ENCODE measurements at regions not wholly inside any gene's neighbourhood (a gene's known extent, or its start where the extent isn't known, plus 50 kb on each side); places are given as distances from the start of the nearest gene placed in this dataset.

- no peak for DNase-seq
- no peak overlapping the region for H2BK15ac ChIP-seq (ENCODE audit: low read depth, low read length)
- no peak overlapping the region for H3K18ac ChIP-seq (ENCODE audit: insufficient read length, low read depth, low read length)
- TF ChIP-seq CTCF (conservative IDR thresholded peaks at IDR 0.05), result no peak
- H4K8ac ChIP-seq (replicated peaks; ENCODE audit: insufficient read length, low read depth, low read length), result no peak overlapping the region
- H3K27me3 ChIP-seq (ENCODE audit: insufficient read depth, low read length), result no peaks in the 10 kb centered on the region
- H4K91ac ChIP-seq (ENCODE audit: insufficient read length, low read depth, low read length), result no peak overlapping the region
- H3K4ac ChIP-seq (ENCODE audit: low read depth, low read length), result no peak overlapping the region
- Mint-ChIP-seq H3K4me3 (no peak overlapping the region), H3K27me3 (ENCODE audit: low read depth) (no peaks in the 10 kb centered on the region; the same call in 1 of the 2 replicates), H3K36me3 (ENCODE audit: insufficient read depth in 1 of 3, low read depth in 3 of 3) (no peaks in the 10 kb centered on the region), H3K4me1 (peaks cover 4 to 7% of the 10 kb centered on the region in 2 experiments; a peak in 2 of 4 replicates), H3K9me3 (no peaks in the 10 kb centered on the region; a peak in 1 of 5 replicates), H3K27ac (no peak overlapping the region)
- no peaks in the 10 kb centered on the region for H3K23me2 ChIP-seq (ENCODE audit: insufficient read length, low read depth, low read length, poor library complexity, severe bottlenecking)
- no peak overlapping the region for H3T11ph ChIP-seq (ENCODE audit: low read length)
- no peaks in the 10 kb centered on the region for H3K9me3 ChIP-seq (ENCODE audit: control insufficient read depth, low read depth, low read length)
- no peaks in the 10 kb centered on the region for H3K4me1 ChIP-seq (ENCODE audit: insufficient read depth, low read length)
- H3K9ac ChIP-seq (ENCODE audit: extremely low read depth, insufficient read length, low read length), result no peak overlapping the region
- no peak overlapping the region for H3K14ac ChIP-seq (ENCODE audit: insufficient read depth, low read length)
- H4K5ac ChIP-seq (ENCODE audit: insufficient read length, low read depth, low read length), result no peak overlapping the region
- H3K56ac ChIP-seq (ENCODE audit: insufficient read length, low read depth, low read length), result no peak overlapping the region
- no peak overlapping the region for H3K27ac ChIP-seq (ENCODE audit: insufficient read length, low read depth, low read length)
- H3K79me2 ChIP-seq (ENCODE audit: insufficient read depth, low read length), result no peaks in the 10 kb centered on the region
- H2BK5ac ChIP-seq (ENCODE audit: insufficient read length, low read length), result no peak overlapping the region
- no peak overlapping the region for H2BK20ac ChIP-seq (ENCODE audit: low read depth, low read length, poor library complexity, severe bottlenecking)
- no peaks in the 10 kb centered on the region for H3K79me1 ChIP-seq (ENCODE audit: insufficient read depth, low read depth, low read length, poor library complexity, severe bottlenecking)
- no peak overlapping the region for H2BK12ac ChIP-seq (ENCODE audit: insufficient read length, low read depth, low read length)
- no peaks in the 10 kb centered on the region for H4K20me1 ChIP-seq (ENCODE audit: control insufficient read depth, insufficient read depth, insufficient read length)
- no peak overlapping the region for H2BK120ac ChIP-seq (ENCODE audit: low read depth, low read length, poor library complexity, severe bottlenecking)
- WGBS (ENCODE audit: extremely low coverage, insufficient read length, low lambda C conversion rate), result no CpG with 5 or more reads among the region's 6 CpGs
- H3K4me2 ChIP-seq (ENCODE audit: insufficient read depth, insufficient read length, low read length), result no peak overlapping the region
- H3K23ac ChIP-seq (ENCODE audit: insufficient read length, low read depth, low read length), result no peak overlapping the region
- no peak overlapping the region for H2AFZ ChIP-seq (ENCODE audit: low read length)
- no peak overlapping the region for H2AK5ac ChIP-seq (ENCODE audit: insufficient read length, low read length)
Measured at GRCh38 chr13:46475541-46475991, 77.4 kb upstream of the LRCH1 start.
